DND-41 (cell line): ENCODE measurements at regions not wholly inside any gene's neighbourhood (a gene's known extent, or its start where the extent isn't known, plus 50 kb on each side); places are given as distances from the start of the nearest gene placed in this dataset.

Experiments
- CTCF ChIP-seq: IDR thresholded peaks from 2 replicates; pipeline ENCODE4 v1.5.1; 2012; ENCODE audit warnings: borderline replicate concordance, low read length, moderate library complexity, mild to moderate bottlenecking; ENCODE audit not compliant: poor library complexity, severe bottlenecking; ENCODE audit errors: extremely low read depth
- EZH2 ChIP-seq: IDR thresholded peaks from 3 replicates; pipeline ENCODE4 v1.6.1; 2012; ENCODE audit warnings: borderline replicate concordance, low read depth, mild to moderate bottlenecking, moderate library complexity, low read length, inconsistent platforms; ENCODE audit not compliant: severe bottlenecking

- TF ChIP-seq CTCF (no peak), EZH2 (no peak)
Observed at GRCh38 chr15:62453375-62453774, 288.3 kb upstream of the C2CD4B start.
